Hematopoietic multipotent progenitor cell treated with erythropoietin and hydrocortisone succinate and interleukin-3 and kit ligand, for 4 days (in vitro differentiated cells): ENCODE measurements at regions not wholly inside any gene's neighbourhood (a gene's known extent, or its start where the extent isn't known, plus 50 kb on each side); places are given as distances from the start of the nearest gene placed in this dataset.

Experiments
- DNase-seq: peaks from one replicate; pipeline ENCODE4 v3.0.0-alpha.2; 2015

DNA sequence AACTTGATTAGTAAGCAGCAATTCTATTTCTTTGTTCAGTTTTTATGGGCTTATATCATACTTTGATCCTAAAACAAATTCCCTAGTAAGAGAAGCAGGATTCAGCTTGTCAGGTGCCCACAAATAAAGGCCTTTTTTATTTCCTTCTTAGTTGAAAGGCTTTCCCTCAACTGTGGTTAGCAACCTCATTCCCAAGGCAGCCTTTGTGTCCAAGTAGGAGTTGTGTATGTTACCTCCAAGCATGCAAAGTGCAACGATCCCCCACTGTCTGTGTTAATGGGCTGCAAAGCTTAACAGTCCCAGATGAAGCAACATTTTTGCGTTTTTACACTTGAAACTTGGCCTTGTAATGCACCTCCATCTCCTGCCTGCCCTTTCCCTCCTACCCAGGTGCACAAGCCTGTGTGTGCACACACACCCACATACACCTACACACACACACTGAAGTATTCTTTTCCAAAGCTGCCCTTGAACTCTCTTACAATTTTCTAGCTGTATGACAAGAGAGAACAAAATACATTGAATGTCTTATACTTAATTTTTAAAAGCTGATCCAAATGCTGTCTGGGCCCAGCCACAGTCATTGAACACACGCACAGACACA lies 278.2 kb downstream of the SNX13 start:
- DNase-seq = no peak

DNA sequence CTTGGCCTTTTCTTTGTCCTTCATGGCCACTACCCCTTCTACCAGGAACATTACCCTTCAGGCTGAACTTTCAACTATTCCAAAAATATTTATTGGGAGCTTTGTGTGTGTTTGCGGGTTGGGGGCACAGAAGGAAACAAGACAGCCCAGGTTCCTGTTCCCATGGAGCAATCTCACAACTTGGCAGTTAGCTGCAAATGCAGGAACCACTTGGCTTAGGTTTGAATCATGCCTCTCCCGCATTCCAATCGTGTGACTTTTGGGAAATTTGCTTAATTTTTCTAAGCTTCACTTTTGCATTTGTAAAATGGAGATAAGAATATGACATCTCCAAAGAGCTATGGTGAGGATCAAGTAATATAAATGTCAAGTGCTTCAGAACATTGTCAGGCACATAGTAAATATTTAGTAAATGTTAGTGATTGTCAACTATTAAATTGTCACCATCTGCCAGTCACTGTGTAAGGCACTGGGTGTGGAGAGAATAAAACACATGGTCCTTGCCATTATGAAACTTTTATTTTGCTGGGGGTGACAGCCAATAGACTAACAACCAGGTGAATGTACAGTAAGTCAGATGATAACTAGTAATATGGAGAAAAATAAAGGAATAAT lies 277.1 kb downstream of the SNX13 start:
- no peak for DNase-seq

DNA sequence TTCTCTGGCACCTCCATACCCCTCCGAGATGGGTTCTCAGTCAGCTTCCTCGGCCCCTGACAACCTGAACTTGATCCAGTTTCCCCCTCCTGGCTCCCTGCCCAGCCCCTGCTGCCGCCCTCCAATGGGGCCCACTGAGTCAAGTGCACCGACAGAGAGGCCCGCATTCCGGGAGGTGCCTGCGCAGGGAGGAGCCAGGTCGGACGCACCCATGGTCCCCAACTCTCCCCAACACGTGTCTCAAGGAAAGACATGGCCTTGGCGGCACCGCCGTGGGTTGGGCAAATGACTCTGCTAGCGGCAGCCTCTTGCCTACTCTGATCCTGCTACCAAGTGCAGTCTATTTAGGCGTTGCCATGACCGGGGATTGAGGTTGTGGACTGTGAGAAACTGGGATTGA lies 275.3 kb downstream of the SNX13 start:
- DNase-seq = no peak

- DNase-seq = no peak
Measured at GRCh38 chr7:17668122-17668521, 272.2 kb downstream of the SNX13 start.

- DNase-seq = no peak
Measured at GRCh38 chr7:17669204-17669603, 271.1 kb downstream of the SNX13 start.

DNA sequence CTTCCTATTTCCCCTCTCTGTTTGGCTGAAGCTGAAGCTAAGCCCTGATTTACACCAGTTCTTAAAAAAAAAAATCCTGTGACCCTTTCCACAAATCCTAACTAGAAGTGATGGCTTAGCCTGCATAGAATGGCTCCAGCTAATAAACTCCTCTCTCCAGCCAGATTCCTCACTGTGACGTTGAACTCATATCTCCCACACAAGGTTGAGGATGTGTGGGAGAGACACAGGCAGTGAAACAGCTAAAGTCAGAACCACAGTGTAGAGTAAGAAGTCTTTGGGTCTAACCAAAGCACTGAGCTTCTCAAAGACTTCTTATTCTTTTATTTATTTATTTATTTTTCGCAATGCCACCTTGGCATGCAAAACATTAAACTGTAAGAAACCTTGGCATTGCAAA lies 268.3 kb downstream of the SNX13 start:
- DNase-seq = no peak

- no peak for DNase-seq
Measured at GRCh38 chr7:17672783-17673182, 267.5 kb downstream of the SNX13 start.

- peak; percentile 60 for DNase-seq
Measured at GRCh38 chr7:17674166-17674942, 265.9 kb downstream of the SNX13 start.

GRCh38 chr7:17674943-17675608 lies 265.2 kb downstream of the SNX13 start:
- no peak for DNase-seq

DNA sequence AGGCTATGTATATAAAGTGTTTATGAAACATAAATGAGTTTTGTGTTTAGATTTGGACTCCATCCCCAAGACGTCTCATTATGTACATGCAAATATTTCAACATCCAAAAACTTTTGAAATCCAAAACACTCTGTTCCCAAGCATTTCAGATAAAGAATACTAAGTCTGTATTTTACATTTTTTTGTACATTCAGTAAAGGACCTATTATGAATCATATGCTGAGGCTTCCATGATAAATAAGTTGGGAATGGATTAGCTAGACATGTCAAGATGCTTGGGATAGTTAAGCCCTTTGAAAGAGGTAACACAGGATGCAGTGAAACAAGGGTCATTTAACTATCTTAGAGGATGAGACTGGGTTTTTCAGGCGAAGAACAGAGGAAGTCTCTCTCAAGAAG lies 262.9 kb downstream of the SNX13 start:
- no peak for DNase-seq

DNA sequence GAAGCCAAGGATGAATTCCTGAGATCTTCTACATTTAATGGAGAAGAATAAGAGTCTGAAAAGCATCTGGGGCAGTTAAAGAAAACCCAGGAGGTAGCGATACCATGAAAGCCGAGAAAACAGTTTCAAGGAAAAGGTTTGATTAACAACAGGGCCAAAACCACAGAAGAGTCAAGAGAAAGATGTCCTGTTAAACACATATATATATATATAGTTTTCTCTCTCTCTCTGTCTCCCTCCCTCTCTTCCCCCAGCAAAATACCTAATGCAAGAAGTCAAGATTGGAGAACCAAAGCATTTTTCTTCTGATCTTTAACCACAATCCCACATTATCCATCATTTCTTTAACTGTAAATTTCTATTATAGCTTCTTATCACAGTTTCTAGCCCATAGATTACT lies 261.4 kb downstream of the SNX13 start:
- DNase-seq = no peak

DNA sequence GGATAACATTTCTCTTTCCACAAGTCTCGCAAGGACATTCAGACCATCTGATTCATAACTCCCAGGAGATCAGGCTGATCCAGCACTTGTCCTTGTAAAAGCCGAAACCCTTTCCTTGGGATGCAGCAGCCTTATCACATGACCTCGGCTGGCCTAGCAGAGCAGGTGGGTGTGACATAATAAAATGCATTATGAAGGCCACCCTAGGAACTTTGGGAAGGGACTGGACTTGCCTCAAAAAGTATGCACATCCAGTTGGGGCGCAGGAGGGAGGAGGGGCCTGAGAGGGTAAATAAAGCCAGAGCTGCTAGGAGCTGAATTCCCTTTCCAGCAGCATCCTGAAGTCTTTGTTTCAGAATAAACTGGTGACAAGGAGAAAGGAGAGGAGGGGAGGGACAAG lies 260.8 kb downstream of the SNX13 start:
- DNase-seq = no peak

GRCh38 chr7:17680026-17680425 lies 260.3 kb downstream of the SNX13 start:
- no peak for DNase-seq

DNA sequence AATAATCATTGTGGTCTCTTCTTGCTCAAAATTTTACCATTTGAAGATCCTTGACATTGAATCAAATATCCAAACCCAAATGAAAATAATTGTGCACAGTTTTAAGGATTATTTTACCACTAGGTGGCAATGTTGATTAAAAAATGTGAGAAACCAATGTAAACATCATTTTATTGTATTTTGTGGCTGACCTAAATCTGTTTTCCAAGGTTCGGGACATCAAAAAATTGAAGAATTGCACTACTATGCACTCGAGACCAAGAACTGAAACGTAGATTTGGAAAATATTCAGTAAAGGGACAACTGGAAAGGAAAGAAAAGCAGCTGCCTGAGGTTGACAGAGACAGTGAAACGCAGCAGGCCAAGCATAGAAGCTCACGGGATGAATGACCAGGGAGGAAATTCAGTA lies 259.3 kb downstream of the SNX13 start:
- DNase-seq = peak; percentile 66

GRCh38 chr7:17681965-17682364 lies 258.3 kb downstream of the SNX13 start:
- DNase-seq = no peak

GRCh38 chr7:17682586-17682985 lies 257.7 kb downstream of the SNX13 start:
- no peak for DNase-seq

GRCh38 chr7:17685141-17685540 lies 255.2 kb downstream of the SNX13 start:
- peak; percentile 45 for DNase-seq

DNA sequence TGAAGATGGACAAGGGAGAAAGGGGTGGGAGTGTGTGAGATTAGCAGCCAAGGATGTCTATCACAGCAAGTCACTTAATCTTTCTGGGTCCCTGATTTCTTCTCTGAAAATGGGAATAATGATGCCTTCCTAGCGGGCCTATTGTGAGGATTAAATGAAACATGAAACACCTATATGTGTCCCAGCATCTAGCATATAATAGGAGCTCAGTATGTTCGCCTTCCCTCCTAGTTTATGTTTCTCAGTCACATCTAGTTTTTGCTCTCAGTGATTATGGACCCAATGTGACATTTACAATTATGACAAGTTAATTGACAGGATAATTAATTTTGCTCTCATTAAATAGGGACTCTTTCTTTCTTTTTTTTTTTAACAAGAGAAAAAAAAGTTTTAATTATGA lies 252.9 kb downstream of the SNX13 start:
- DNase-seq = no peak

DNA sequence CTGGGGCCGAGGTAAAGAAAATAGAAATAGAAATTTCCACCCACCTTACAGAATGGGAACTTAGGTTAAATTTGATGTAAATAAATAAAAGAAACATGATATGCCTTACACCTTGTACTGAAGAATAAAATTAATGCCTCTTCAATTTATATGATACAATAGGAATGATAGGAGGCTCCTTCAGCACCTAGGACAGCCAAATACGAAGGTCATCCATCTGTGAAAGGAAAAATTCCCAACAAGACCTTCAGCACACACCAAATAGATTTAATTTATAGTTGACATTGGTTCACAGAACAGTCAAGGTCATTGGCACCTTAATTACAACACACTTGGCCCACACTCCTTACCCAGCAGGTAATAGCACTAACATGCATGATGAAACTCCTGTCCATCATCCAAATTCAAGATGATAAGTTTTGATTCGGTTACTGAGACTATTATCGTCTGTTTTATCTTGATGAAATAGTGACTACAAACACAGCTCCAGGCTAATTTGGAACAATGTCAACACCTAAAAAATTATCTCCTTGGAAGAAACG lies 250.9 kb downstream of the SNX13 start:
- no peak for DNase-seq

DNA sequence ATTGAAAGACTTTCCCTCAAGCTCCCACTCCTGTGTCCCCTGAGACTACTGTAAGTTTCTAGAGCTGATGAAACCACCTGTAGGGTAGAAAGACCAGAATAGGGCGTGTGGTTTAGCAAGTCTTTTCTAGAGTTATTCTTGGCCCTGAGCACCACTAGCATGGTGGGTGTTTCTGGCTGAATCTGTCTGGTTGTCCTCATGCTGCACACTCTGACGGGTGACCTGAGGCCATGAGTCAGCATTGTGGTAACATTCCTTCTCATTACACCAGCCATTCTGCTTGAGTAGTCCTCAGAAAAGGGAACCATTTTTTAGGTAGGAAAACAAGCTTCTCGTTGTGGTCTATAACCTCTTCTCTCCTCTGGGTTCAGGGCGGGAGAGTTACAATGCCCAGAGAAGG lies 250.3 kb downstream of the SNX13 start:
- DNase-seq = peak; percentile 68

- DNase-seq = no peak
Measured at GRCh38 chr7:17696422-17696821, 243.9 kb downstream of the SNX13 start.

GRCh38 chr7:17697128-17697881 lies 243.0 kb downstream of the SNX13 start:
- no peak for DNase-seq

DNA sequence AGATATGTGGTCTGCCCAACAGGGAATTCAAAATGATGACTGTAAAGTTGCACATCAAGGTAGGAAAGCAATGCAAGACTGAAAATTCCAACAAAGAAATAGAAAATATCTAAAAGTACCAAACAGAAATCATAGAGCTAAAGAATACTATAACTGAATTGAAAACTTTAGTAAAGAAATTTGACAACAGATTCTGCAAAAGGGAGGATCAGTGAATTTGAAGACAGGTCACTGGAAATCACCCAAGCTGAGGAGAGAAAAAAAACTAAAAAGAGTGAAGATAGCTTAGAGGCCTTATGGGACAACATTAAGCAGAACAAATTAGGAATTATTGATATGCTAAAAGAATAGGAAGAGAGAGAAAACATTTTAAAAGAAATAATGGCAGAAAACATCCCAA lies 240.6 kb downstream of the SNX13 start:
- no peak for DNase-seq
